Nephron (organoid): ENCODE measurements at regions not wholly inside any gene's neighbourhood (a gene's known extent, or its start where the extent isn't known, plus 50 kb on each side); places are given as distances from the start of the nearest gene placed in this dataset.
"Not testable (repeated sequence)": the region's sequence is repeated elsewhere in the genome, so short reads cannot be mapped to it uniquely, and the experiment has no call there.

Experiments used
- H3K27ac Mint-ChIP-seq, 3 experiments: 2 replicates each; pipeline ENCODE4 v1.8.0; 2020; ENCODE audit warnings: mixed read lengths in 3 of 3, mild to moderate bottlenecking in 2 of 3, moderate library complexity in 1 of 3
- H3K27me3 Mint-ChIP-seq: 2 replicates; pipeline ENCODE4 v1.8.0; 2021; ENCODE audit warnings: low read depth, mild to moderate bottlenecking, moderate library complexity, mixed read lengths
- H3K36me3 Mint-ChIP-seq: 2 replicates; pipeline ENCODE4 v1.8.0; 2020; ENCODE audit warnings: low read depth, mixed read lengths
- H3K4me1 Mint-ChIP-seq: 2 replicates; pipeline ENCODE4 v1.8.0; 2020; ENCODE audit warnings: mixed read lengths
- H3K4me3 Mint-ChIP-seq, 3 experiments: 2 replicates each; pipeline ENCODE4 v1.8.0; 2020; ENCODE audit warnings: mild to moderate bottlenecking in 3 of 3, mixed read lengths in 3 of 3, moderate library complexity in 2 of 3
- H3K9me3 Mint-ChIP-seq: 2 replicates; pipeline ENCODE4 v1.8.0; 2020; ENCODE audit warnings: mixed read lengths
- TF ChIP-seq, protein P1 (sequence below), 3 experiments: fragments of 200-600 bp; sonication (generic); IDR thresholded peaks; one replicate each; pipeline ENCODE4 v1.5.0; 2021; ENCODE audit warnings: antibody characterized with exemption in 3 of 3; ENCODE audit not compliant: unreplicated experiment in 3 of 3

GRCh38 chr6:78666764-78667163 is 200.6 kb upstream of the IRAK1BP1 start:
- TF ChIP-seq, protein P1, sequence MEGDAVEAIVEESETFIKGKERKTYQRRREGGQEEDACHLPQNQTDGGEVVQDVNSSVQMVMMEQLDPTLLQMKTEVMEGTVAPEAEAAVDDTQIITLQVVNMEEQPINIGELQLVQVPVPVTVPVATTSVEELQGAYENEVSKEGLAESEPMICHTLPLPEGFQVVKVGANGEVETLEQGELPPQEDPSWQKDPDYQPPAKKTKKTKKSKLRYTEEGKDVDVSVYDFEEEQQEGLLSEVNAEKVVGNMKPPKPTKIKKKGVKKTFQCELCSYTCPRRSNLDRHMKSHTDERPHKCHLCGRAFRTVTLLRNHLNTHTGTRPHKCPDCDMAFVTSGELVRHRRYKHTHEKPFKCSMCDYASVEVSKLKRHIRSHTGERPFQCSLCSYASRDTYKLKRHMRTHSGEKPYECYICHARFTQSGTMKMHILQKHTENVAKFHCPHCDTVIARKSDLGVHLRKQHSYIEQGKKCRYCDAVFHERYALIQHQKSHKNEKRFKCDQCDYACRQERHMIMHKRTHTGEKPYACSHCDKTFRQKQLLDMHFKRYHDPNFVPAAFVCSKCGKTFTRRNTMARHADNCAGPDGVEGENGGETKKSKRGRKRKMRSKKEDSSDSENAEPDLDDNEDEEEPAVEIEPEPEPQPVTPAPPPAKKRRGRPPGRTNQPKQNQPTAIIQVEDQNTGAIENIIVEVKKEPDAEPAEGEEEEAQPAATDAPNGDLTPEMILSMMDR (IDR thresholded peaks at IDR 0.05; ENCODE audit: unreplicated experiment in 3 of 3), result no peak
- Mint-ChIP-seq H3K36me3 (no peaks in the 10 kb centered on the region), H3K27me3 (no peaks in the 10 kb centered on the region), H3K4me1 (no peaks in the 10 kb centered on the region), H3K27ac (no peak overlapping the region), H3K9me3 (no peaks in the 10 kb centered on the region), H3K4me3 (no peak overlapping the region)

GRCh38 chr6:78670156-78670555 is 197.2 kb upstream of the IRAK1BP1 start:
- Mint-ChIP-seq H3K4me3 (no peak overlapping the region), H3K4me1 (no peaks in the 10 kb centered on the region), H3K27me3 (no peaks in the 10 kb centered on the region), H3K9me3 (no peaks in the 10 kb centered on the region), H3K27ac (no peak overlapping the region), H3K36me3 (no peaks in the 10 kb centered on the region)
- TF ChIP-seq, protein P1 (IDR thresholded peaks at IDR 0.05; ENCODE audit: unreplicated experiment in 3 of 3), result no peak

DNA sequence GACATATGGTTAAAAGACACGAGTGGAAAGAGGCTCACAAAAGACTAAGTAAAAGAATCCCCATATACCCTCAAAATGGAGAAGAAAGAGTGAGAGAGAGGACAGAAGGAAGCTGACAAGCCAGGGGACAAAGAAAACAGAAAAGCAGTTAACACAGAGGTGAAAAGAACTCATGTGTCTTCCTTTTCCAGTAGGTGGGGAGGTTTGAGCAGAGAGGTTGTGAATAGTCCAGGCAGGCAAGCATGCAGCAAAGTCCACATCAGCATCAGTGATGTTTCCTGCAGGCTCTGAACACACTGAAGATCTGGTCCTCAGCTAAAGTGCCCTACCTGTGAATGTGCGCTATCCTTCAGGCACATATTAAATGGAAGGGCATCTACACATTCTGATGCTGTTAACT is 196.5 kb upstream of the IRAK1BP1 start:
- no peaks in the 10 kb centered on the region for H3K4me1 Mint-ChIP-seq

DNA sequence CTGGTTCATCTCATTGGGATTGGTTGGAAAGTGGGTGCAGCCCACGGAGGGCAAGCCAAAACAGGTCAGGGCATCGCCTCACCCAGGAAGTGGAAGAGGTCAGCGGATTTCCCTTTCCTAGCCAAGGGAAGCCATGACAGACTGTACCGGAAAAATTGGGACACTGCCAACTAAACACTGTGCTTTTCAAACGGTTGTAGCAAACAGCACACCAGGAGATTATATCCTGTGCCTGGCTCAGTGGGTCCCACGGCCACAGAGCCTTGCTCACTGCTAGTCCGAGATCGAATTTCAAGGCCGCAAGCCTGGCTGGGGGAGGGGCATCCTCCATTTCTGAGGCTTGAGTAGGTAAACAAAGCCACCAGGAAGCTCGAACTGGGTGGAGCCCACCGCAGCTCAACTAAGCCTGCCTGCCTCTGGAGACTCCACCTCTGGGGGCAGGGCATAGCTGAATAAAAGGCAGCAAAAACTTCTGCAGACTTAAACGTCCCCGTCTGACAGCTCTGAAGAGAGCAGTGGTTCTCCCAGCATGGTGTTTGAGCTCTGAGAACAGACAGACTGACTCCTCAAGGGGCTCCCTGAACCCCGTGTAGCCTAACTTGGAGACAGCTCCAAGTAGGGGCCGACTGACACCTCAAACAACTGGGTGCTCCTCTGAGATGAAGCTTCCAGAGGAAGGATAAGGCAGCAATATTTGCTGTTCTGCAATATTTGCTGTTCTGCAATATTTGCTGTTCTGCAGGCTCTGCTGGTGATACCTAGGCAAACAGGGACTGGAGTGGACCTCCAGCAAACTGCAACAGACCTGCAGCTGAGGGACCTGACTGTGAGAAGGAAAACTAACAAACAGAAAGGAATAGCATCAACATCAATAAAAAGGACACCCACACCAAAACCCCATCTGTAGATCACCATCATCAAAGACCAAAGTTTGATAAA is 191.0 kb upstream of the IRAK1BP1 start:
- H3K36me3 Mint-ChIP-seq, H3K27me3 Mint-ChIP-seq, H3K9me3 Mint-ChIP-seq, H3K4me1 Mint-ChIP-seq, H3K27ac Mint-ChIP-seq, H3K4me3 Mint-ChIP-seq: not testable (repeated sequence)

More for the DNA sequence above, 196.5 kb upstream of the IRAK1BP1 start:
- no peak overlapping the region for H3K4me3 Mint-ChIP-seq
- H3K9me3 Mint-ChIP-seq, result peaks cover under 1% of the 10 kb centered on the region
- no peaks in the 10 kb centered on the region for H3K36me3 Mint-ChIP-seq
- TF ChIP-seq, protein P1 (IDR thresholded peaks at IDR 0.05; ENCODE audit: unreplicated experiment in 3 of 3), result no peak
- no peak overlapping the region for H3K27ac Mint-ChIP-seq
- no peaks in the 10 kb centered on the region for H3K27me3 Mint-ChIP-seq

GRCh38 chr6:78688668-78689067 is 178.7 kb upstream of the IRAK1BP1 start:
- TF ChIP-seq, protein P1 (IDR thresholded peaks at IDR 0.05; ENCODE audit: unreplicated experiment in 3 of 3), result no peak
- H3K36me3 Mint-ChIP-seq, result no peaks in the 10 kb centered on the region
- H3K27me3 Mint-ChIP-seq, result no peaks in the 10 kb centered on the region
- H3K9me3 Mint-ChIP-seq, result no peaks in the 10 kb centered on the region
- H3K27ac Mint-ChIP-seq, result no peak overlapping the region
- H3K4me1 Mint-ChIP-seq, result no peaks in the 10 kb centered on the region
- no peak overlapping the region for H3K4me3 Mint-ChIP-seq

DNA sequence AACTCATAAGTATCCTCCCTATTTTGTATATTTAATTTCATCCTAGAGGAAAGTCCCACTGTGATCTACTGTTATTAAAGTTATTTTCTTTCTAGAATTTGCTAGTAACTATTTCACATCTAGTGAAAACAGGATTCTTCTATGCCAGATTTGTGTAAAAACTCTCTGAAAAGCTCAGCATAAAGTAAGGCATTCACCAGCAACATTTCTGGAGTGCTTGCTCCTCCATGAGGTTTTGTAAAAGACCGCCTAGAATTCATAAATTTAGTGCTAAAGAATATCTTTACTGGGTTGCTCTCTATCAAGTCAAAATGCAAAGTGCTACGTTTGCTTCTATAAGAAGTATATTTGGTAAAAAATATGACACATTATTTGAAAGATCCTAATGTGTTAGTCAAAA is 173.5 kb upstream of the IRAK1BP1 start:
- Mint-ChIP-seq H3K4me1 (no peaks in the 10 kb centered on the region), H3K36me3 (no peaks in the 10 kb centered on the region)
- TF ChIP-seq, protein P1 (IDR thresholded peaks at IDR 0.05; ENCODE audit: unreplicated experiment in 3 of 3), result no peak

DNA sequence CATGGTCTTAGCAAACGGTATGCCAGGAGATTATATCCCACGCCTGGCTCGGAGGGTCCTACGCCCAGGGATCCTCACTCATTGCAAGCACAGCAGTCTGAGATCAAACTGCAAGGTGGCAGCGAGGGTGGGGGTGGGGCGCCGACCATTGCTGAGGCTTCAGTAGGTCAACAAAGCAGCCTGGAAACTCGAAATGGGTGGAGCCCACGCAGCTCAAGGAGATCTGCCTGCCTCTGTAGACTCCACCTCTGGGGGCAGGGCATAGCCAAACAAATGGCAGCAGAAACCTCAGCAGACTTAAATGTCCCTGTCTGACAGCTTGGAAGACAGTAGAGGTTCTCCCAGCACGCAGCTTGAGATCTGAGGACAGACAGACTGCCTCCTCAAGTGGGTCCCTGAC is 172.7 kb upstream of the IRAK1BP1 start:
- not testable (repeated sequence) for H3K4me3 Mint-ChIP-seq, H3K27ac Mint-ChIP-seq, H3K27me3 Mint-ChIP-seq, H3K4me1 Mint-ChIP-seq, H3K36me3 Mint-ChIP-seq, H3K9me3 Mint-ChIP-seq

More for the DNA sequence above, 173.5 kb upstream of the IRAK1BP1 start:
- Mint-ChIP-seq H3K27ac (no peak overlapping the region), H3K9me3 (no peaks in the 10 kb centered on the region), H3K27me3 (no peaks in the 10 kb centered on the region), H3K4me3 (no peak overlapping the region)
